ENCODE measurements at regions not wholly inside any gene's neighbourhood (a gene's known extent, or its start where the extent isn't known, plus 50 kb on each side); places are given as distances from the start of the nearest gene placed in this dataset.
"Not testable (repeated sequence)": the region's sequence is repeated elsewhere in the genome, so short reads cannot be mapped to it uniquely, and the experiment has no call there.

DNA sequence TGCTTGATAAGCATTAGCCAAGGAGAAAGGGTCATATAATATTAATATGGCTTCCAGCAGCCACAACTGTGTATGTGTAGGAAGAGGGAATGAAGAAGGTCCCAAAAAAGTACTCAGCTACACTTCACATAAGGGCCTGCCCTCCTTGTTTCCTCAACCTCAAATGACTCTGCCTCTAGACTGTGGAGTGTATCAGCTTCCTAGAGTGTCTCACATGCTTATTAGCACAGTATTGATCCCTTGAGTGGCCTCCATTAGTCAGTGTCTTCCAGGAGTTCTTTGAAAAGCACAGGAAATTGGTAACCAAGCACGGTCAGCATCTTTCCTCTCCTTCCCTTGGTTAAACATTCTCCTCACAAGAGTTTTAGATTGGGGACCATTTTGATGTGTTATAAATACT lies 190.4 kb upstream of the ATP10B start:
- no peak for DNase-seq (ENCODE audit: low read depth in 3 of 3, low spot score in 2 of 3)

DNA sequence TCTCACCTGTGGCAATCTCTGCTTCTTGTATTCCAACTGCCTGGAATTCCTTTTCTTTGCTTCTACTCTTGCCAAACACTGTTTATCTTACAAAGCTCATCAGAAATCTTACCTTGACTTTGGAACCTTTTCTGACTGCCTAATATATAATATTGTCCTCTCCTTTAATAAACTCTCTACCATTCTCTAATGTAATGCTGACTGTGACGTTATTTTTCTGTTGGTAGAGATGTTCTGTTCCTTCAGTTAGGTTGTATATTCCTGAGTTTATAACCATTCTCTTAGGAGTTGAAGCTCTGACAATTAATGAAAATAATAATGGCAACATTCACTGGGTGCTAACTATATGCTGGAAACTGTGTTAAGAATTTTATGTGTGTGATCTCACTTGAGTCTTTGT lies 188.8 kb upstream of the ATP10B start:
- DNase-seq (ENCODE audit: low read depth in 3 of 3, low spot score in 2 of 3), result no peak

DNA sequence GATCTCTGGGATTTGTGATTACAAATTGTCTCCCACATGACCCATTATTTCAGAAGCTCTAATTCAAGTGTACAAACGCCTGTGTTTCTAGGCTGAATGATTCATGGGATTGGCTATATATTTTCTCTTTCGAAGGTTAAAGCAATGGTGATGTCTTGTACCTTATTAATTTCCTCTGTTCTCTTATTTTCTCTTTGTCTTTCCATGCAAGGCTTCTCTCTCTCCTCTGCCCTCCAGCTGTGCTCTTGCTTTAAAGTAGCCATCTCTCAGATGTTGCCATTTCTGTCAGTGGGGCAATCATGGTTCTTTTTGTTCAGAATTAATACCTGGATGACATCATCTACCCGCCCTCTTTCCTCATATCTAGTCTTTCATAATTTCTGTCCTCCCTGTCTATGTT lies 184.3 kb upstream of the ATP10B start:
- no peak for DNase-seq (ENCODE audit: low read depth in 3 of 3, low spot score in 2 of 3)

DNA sequence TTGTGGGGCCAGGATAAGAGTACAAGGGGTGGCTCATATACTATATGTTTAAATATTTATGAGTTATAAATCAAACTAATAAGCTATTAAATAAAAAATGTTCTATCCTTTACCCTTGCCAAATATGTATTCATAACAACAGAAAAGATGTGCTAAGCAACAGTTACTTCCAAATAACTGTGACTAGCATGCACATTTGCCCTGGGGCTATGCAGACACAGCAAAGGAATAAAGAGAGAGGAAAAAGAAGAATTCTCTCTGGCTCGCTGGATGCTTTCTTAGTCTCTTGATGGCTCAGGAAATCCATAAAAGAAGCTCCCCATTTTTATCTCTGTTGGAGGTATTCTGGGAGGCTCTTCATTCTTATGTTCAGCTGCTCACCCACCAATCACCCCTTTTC lies 182.4 kb upstream of the ATP10B start:
- no peak for DNase-seq (ENCODE audit: low read depth in 3 of 3, low spot score in 2 of 3)

DNA sequence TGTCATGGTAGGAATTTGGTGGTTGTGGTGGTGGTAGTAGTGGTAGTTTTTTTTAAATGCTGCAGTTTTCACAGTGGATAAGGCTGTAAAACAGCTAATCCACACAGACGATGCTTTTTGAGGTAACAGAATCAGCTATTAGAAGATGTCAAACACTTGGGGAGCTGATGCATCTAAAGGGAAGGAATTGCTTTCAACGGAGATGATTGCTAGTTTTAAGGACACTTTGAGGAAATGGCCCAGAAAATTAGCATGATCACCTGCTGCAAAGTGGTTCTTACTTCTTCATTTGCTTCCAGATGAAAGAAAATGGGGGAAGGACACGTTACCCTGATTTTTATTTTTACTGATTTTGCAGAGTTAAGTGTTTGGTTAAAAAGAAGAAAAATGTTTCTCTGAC lies 178.2 kb upstream of the ATP10B start:
- no peak for DNase-seq (ENCODE audit: low read depth in 3 of 3, low spot score in 2 of 3)

DNA sequence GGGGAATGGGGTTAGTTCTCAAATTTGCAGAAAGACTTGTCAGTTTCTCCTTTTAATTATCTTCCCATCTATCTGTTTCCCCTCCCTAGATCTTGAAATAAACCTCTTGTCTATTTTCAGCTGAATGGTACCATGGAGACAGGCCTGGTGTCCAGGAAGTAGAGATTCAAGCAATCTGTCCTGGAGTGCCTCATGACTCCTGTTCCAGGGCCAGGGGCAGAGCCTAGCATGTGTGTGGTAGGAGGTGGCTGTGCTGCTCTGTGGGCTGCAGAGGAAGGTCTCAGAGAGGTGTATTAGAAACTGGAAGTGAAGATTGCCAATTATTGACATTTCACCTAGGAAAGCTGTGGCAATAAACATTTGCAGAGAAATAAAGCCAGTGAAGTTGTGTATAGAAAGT lies 175.8 kb upstream of the ATP10B start:
- no peak for DNase-seq (ENCODE audit: low read depth in 3 of 3, low spot score in 2 of 3)

DNA sequence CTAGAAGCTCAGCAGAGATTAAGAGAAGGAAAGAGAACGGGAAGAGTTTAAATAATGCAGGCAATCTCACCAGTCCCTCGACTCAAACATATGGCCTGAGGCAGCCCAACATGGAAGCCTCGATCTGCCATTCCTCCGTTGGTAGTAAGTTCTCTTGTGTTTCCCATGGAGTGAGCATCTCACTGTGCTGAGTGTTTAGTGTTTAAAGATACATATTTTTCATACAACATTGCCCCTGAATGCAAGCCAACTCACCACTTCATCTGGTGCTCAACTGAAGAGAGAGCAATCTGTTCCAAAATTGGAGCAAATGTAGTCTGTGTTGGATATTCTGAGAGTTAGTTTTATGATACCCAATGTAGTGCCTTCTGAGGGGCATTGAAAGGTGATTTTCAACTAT lies 171.5 kb upstream of the ATP10B start:
- no peak for DNase-seq (ENCODE audit: low read depth in 3 of 3, low spot score in 2 of 3)

DNA sequence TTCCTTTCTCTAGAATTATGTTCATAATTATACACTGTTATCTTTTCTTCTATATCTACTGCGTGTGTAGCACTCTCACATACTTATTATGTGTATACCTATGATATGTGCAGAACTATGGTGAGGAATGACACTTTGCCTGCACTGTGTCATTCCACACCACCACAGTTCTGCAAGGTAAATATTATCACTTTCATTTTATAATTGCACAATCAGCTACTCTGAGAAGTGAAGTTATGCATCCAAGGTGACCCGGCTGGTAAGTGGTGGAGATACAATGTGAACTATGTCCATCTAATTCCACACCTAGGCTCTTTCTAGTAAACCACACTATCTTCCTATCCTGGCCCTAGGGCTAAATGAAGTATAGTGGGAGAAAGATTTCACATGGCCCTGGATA lies 170.1 kb upstream of the ATP10B start:
- no peak for DNase-seq (ENCODE audit: low read depth in 3 of 3, low spot score in 2 of 3)

DNA sequence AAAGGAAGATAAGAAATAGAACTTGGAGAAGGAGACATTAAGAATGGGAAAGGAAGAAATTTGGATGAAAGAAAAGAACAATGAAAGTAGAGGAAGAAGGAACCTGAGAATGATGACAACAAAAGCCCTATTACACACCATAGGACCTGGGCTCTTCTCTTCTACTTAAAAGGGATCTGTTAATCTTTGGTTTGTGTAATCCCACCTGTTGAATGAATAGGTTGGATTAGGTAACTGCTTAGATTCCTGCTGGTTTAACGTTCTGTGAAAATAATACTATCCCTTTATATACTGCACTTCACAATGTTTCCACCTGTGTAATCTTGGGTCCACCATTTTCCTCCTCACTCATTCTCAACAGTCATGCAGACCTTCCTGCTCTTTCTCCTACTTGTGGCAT lies 157.8 kb upstream of the ATP10B start:
- DNase-seq (ENCODE audit: low read depth in 3 of 3, low spot score in 2 of 3), result no peak

DNA sequence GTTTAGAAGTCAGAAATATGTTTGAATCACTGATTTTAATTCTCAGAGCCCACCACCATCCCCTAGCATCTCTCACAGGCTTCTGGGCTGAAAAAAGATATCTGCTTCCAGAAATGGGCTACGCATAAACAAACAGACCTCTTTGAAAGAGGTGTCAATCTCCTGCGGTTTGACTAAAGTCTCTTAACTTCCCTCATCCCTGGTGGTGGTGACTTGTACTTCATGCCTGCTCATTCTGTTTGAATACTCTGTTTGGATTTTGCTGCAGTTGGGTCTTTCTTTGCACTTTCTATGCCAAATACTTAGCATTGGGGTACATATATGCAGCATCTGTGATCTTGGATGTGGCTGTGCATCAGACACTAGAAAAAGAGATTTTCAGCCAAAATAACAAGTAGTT lies 157.2 kb upstream of the ATP10B start:
- DNase-seq (ENCODE audit: low read depth in 3 of 3, low spot score in 2 of 3), result no peak

DNA sequence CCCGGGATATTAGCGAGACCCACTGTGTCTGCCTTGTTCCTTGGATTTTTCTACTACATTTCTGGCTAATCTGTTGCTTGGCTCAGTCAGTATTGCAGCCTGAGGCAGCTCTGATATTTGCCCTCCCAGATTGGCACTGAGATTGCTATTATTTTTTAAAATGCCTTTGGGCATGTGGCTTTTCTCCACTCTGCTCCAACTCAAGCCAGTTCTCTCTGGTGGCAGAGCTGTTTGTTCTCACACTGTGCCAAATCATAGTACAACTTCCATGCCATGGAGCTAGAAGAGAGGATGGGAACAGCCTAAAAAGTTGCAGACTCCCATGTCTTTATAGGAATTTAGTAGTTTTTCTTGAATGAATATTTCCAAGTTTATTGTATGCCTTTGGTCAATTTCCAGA lies 155.9 kb upstream of the ATP10B start:
- DNase-seq (ENCODE audit: low read depth in 3 of 3, low spot score in 2 of 3), result no peak

DNA sequence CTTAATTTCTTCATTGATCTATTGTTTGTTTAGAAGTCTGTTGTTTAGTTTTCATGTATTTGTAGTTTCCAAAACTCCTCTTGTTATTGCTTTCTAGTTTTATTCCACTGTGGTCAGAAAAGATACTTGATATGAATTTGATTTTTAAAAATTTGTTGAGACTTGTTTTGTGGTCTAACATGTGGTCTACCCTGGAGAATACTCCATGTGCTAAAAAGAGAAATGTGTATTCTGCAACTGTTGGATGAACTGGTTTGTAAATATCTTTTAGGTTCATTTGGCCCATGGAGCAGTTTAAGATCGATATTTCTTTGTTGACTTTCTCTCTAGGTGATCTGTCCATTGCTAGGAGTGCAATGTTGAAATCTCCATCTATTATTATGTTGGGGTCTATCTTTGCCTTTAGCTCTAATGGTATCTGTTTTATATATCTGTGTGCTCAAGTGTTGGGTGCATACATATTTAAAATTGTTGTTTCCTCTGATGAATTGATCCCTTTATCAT lies 150.6 kb upstream of the ATP10B start:
- no peak for DNase-seq (ENCODE audit: low read depth in 3 of 3, low spot score in 2 of 3)

DNA sequence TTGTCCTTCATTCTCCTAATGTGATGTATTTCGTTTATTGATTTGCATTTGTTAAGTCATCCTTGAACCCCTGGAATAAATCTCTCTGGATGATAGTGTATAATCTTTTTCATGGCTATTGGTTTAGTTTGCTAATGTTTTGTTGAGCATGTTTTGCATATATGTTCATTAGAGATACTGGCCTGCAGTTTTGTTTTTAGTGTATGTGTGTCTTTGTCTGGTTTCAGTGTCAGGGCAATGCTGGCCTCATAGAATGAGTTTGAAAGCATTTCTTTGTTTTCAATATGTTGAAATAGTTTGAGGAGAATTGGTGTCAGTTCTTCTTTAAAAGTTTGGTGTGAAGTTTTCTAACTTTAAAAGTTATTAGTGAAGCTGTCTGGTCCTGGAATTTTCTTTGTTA lies 149.6 kb upstream of the ATP10B start:
- no peak for DNase-seq (ENCODE audit: low read depth in 3 of 3, low spot score in 2 of 3)

DNA sequence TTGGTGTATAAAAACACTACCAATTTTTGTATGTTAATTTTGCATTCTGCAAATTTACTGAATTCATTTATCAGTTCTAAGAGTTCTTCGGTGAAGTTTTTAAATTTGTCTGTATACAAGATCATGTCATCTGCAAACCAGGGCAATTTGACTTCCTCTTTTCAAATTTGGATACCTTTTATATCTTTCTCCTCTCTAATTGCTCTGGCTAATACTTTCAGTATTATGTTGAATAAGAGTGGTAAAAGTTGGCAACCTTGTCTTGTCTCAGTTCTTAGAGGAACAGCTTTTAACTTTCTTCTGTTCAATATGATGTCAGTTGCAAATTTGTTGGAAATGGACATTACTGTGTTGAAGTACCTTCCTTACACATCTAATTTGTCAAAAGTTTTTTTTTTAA lies 149.1 kb upstream of the ATP10B start:
- DNase-seq (ENCODE audit: low read depth in 3 of 3, low spot score in 2 of 3), result not testable (repeated sequence)

DNA sequence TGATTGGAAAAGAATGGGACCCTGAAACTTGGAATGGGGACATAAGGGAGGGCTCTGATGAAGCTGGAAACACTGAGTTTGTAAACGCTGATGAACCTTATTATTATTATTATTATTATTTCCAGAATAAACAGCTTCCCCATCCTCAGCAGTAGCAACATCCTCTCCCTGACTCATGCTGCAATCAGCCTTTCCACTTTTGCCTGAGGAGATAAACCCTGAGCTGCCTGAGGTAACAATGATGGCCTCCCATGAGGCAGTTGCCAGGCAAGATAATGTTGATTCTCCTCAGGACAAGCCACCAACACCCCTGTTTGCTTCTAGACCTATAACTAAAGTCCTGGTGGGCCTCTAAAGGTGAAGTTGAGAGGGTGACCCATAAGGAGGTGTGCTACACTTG lies 139.2 kb upstream of the ATP10B start:
- no peak for DNase-seq (ENCODE audit: low read depth in 3 of 3, low spot score in 2 of 3)

DNA sequence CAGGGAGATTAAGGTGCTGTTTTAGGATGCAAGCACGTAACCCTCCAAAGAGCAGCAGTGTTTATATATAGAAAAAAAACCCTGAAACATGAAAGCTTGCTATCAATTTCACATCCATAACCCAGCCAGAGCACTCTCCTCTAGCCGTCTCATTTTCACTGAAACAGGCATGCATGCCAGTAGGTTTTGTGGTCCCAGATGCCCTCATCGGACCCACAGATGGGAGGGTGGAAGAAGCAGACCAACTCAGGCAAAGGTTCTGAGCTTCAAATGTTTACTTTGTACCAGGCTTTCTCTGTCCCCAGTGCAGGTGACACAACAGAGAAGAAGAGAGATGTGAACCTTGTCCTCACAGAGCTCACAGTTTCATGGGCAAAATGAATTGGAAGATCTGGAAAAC lies 127.4 kb upstream of the ATP10B start:
- DNase-seq (ENCODE audit: low read depth in 3 of 3, low spot score in 2 of 3), result no peak

DNA sequence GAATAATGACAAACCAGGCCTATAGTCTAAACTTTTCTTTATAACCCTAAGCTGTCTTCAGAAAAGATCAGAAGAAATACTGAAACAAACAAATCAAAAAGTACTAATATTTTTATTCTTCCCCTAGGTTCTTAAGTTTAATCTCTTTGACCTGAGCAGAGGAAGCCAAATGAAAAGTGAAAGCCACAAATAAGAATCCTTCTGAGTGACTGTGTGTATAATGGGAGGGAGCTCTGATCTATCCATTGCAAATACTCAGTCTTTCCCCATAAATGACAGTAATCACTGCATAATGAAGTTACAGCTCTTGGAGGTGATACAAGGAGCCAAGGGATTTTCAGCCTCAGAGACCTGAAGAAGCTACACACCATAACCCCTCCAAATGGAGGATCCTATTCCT lies 126.9 kb upstream of the ATP10B start:
- no peak for DNase-seq (ENCODE audit: low read depth in 3 of 3, low spot score in 2 of 3)

DNA sequence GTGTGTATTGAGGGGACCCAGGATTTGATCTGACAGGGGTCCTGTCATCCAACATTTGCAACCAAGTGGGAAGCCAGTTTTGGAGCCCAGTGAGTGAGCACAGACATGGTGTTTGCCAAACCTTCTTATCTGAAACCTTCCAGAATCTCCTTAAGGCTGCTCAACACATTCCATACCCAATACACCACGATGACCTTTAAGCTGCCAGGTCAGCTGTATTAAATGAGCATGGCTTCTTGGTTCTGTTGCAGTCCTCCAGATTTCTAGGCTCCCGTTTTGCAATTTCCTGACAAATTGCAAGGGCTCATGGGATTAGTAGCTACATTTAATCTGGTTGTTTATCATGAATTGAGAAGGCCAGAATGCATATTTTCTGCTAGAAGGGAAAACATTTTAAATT lies 124.2 kb upstream of the ATP10B start:
- no peak for DNase-seq (ENCODE audit: low read depth in 3 of 3, low spot score in 2 of 3)

DNA sequence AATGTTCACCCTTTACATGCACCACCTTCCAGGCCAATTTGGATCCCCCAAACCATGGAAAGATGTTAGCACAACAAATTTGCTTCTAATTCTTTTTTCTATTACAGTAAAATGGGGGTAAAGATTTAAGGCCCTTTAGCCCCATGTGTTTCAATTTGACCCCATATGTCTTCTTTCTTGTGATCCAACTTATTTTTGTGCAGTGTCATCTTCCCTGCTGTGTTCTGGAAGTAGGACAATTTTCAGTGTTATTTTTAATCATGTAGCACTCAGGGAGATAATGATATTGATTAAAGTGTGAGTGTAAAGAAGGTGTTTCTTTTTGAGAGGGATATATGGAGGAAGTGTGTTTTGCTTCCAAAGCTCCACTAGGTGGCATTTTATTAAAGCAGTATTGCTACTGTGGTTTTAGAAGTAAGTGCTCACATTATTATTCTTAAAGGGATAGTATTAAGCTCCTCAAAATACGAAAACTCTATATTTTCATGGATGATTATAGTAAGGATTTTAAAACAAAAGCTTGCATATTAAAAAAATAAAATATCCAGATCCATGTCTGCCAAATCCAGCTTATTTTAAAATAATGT lies 118.7 kb upstream of the ATP10B start:
- no peak for DNase-seq (ENCODE audit: low read depth in 3 of 3, low spot score in 2 of 3)

DNA sequence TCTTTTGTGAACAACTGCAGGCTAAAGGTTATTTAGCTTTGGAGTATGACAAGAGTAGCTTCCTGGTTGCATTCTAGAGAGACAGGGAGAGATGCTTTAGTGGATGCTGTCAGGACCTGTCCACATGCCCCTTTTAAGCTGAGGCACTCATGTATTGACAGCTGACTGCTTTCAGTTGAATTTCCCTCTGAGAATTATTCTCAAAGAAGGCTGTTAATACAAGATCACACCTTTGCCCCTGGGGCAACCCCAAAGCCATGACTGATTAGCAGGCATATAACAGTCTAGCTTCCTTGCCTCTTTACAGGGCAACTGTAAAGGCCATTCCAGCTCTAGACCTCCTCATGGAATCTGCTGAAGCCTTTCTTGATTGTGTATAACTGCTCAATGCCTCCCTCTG lies 117.6 kb upstream of the ATP10B start:
- no peak for DNase-seq (ENCODE audit: low read depth in 3 of 3, low spot score in 2 of 3)

DNA sequence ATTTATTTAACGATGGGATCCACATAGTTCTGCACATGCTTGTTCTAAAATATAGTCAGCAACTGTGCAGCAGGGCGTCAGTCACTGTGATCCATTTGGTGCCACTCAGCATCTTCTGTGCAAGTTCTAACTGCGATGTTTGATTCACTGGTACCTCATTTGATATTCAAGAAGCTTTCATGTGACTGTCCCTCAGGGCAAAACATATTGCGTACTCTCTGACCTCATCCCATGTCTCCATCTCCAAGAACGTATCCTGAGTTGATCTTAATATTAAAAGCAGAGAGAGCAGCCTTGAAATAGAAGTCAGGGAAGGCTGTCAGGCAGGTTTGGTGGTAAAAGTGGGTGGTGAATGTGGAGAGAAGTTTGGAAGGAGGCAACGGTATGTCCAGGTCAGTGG lies 116.5 kb upstream of the ATP10B start:
- no peak for DNase-seq (ENCODE audit: low read depth in 3 of 3, low spot score in 2 of 3)

DNA sequence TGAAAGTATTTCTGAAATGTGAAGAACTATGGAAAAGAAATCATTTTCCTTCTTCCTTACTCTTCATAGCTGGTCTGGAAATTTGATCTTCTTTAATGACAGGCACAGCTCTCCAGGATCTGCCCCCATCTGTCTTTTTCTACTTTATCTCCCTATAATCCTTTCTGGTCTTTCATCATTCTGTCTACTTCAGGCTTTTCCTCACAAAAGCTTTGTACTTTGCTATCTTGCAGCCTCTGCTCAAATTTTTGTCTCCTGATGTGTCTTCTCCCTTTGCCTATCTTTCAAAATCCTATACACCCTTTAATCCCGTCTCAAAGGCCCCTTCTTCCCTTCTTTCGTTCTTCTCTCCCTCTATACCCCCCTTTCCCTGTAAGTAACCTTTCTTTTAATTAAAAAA lies 114.9 kb upstream of the ATP10B start:
- DNase-seq (ENCODE audit: low read depth in 3 of 3, low spot score in 2 of 3), result no peak

DNA sequence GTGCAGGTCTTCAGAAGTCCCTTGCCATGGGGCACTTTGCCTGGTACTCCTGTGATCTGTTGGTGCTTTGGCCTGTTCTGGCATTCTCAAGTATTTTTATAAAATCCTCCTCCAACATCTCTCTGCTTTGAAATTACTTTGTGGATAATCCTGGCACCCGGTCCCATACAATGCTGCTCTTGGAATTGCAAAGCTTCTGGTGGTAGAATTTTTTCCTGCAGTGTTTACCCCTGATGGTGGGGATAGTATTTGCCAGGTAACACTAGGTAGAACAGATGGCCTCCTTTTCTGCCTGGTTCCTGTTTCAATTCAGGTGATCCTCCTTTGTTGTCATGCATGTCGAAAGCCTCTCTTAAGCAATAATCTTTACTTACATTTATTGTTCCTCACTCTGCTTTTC lies 109.8 kb upstream of the ATP10B start:
- no peak for DNase-seq (ENCODE audit: low read depth in 3 of 3, low spot score in 2 of 3)
